Activated CD4-positive, CD25-positive, alpha-beta regulatory T cell (primary cell): ENCODE measurements at regions not wholly inside any gene's neighbourhood (a gene's known extent, or its start where the extent isn't known, plus 50 kb on each side); places are given as distances from the start of the nearest gene placed in this dataset.

ENCODE experiments used
- DNase-seq, 4 experiments: peaks; one replicate each; lab custom pipeline; 2025; lab: John Stamatoyannopoulos, UW

- no peak for DNase-seq
Observed at GRCh38 chr5:98564836-98565235, 208.6 kb upstream of the RGMB start.

DNA sequence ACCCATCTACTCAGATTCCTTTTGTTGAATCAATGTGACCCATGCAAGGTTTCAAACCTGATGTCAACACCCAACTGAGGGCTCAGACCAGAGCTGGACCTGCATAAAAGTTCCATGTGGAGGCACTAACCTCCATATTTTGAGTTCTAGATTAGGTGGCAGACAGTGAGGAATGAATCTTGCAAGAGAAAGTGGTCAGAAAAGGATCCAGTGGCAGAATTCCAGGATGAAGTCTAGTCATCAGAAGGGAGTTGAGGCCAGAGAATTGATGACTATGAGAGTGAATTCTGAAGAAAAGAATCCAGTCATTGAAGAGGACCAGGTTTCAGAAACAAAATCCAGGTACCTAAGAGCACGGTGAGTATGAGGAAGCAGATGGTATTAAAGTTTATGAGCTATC is 205.1 kb upstream of the RGMB start:
- no peak for DNase-seq

GRCh38 chr5:98569288-98569687 is 204.2 kb upstream of the RGMB start:
- no peak for DNase-seq

GRCh38 chr5:98570010-98570409 is 203.5 kb upstream of the RGMB start:
- DNase-seq: no peak

DNA sequence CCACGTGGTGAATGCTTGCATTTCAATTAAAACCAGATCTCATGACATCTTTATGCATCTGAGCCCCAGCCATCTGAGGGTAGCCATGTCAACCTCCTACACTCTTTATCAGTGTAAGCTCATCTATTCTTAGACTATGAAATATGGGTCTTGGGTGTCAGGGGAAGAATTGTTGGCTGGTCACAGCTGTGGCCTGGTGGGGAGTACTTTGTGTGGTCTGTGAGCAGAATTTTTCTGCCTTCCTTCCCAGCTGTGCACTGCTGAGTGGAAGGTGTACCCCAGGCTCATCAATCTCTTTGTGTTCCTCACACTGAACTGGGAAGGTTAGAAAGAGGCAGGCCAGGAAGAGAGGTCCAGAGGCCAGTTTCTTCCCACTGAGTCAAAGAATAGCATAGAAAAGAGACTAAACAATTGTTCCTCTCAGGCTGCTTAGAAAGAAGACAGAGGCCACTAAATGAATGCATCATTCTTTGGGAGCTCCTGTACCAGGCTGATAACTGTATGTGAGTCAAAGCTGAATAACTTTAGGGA is 202.7 kb upstream of the RGMB start:
- no peak for DNase-seq

DNA sequence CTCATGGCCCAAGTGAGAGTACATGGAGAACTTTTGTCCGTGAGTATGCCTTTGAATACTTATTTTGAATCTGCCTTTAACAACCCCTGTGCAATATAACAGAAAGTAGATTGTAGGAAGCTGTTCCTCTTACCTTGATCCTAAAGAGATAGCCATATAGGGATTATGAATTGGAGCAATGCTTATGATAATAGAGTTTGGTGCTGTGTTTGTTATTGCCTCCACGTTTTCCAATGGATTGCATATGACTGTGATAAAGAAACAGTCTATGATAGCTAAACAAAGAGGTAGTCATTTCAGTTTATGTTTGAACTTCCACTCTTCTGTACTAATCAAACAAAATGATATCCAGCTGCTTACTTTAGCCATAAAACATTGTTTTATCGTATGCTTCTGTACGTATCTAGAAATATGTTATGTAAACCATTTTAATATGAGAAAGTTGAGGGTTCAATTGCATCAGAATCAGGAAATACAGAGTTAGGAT is 199.6 kb upstream of the RGMB start:
- no peak for DNase-seq

- DNase-seq: no peak
Observed at GRCh38 chr5:98576275-98576674, 197.2 kb upstream of the RGMB start.

DNA sequence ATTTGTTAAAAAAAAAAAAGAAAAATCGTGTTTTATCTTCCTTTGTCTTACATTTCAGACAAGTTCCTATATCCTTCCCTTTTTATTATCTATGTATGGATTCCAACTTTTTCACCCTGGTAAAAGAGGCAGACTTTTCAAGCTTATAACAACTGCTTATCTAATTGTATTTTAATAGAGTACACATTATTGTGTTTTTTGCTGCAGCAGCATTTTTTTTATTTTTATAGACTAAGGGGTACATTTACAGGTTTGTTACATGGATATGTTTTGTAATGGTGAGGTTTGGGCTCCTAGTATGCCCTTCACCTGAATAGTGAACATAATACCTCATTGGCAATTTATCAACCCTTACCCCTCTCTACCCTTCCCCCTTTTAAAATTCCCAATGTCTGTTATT is 195.0 kb upstream of the RGMB start:
- no peak for DNase-seq

DNA sequence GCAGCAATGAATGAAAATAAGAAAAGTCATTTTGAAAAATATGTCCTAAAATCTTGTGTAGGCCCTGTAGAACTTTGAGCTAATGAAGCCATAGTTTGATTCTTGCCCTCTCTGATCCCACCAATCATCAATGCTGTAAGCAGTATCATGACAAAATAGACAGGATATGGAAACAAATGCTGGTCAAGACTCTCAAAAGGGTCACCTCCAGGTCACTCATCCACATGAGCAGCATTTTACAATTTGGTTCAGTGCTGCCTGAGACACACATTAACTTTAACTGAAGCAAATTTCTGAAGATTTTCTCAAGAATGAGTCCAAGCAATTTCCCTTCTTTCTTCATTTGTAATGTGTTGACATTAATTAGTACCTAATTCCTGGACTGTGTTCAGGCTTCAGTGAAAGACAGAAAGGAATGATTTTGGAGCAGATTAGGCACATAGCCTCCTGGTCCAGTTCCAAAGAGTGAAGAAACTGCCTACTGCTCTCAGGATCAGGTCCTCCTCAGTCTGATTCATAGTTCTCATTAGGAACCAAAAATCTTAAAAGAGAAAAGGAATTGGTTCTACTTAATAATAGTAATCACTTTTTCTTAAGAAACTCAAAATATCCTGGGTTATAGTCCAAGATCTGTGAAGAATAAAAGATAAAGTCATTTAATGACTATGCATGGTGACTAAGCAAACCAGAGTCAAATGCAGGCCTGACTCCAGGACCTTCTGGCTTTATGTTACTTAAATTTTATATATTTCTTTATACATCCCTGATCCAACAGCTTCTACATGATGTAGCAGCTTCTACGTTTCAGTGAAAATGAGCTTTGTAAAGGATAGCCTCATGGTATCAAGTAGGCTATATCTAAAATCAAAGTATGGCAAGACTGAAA is 192.1 kb upstream of the RGMB start:
- DNase-seq: no peak

DNA sequence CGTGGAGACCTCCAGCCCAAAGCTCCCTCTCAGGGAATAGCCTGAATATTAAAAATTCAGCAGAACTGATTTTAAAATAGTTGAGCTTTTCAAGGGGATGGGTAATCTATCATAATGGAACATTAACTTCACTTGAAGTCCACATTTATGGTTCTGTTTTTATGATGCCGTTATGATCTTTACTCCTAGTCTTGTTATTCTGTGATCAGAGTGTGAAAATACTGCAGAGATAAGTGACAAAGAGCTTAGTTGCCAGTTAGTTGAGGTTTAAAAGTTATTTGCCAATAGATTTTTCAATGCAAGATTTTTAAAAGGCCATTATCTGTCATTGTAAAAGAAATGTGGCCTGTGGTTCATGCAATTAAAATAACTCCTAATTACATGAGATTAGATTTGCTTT is 189.9 kb upstream of the RGMB start:
- DNase-seq: no peak

DNA sequence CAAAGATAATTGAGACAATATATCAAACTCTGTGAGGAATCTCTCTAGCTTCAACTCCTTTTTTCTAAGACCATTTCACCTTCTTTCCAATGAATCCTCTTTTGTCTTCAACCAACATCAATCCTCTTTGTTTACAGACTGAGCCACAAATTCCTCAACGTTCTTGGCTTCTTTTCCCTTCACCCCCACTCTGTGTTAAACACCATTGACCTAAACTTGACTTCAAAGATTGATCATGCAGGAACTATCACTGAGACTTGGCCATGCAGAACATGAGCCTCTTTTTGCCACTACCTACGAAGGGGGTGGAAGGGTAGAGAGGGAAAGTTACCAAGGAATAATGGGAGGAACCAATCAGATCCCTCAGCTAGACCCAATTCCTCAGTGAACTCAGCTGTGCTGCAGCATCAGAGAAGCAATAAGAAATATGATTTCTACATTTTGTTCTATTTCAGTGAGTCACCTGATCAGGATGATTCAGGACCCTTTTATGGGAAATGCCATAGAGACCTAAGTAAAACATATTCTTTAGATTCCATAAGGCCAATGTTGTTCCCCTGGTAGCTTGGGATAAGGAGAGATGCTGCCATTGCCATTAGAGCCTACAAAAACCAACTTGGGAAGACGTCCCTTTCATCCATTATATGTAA is 187.7 kb upstream of the RGMB start:
- DNase-seq: no peak

- no peak for DNase-seq
Observed at GRCh38 chr5:98586581-98586980, 186.9 kb upstream of the RGMB start.

GRCh38 chr5:98587166-98587565 is 186.3 kb upstream of the RGMB start:
- no peak for DNase-seq

DNA sequence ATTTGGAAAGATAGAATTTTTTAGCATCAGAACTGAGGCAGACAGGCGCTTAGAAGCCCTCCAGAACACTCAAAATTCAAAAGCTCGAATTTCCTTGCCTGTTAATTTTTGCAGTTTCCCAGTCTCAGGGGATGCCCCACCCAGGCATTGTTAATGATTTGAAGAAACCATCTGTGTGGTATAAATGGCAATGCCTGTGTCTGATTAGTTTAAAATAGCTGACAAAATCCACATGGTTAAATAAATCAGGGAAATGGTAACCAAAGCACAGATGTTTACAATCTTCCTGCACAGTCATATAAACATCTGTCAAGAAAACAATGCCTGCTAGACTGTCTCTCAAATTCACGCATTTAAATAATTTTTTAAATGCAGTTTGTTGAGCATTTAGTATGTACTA is 185.2 kb upstream of the RGMB start:
- no peak for DNase-seq

DNA sequence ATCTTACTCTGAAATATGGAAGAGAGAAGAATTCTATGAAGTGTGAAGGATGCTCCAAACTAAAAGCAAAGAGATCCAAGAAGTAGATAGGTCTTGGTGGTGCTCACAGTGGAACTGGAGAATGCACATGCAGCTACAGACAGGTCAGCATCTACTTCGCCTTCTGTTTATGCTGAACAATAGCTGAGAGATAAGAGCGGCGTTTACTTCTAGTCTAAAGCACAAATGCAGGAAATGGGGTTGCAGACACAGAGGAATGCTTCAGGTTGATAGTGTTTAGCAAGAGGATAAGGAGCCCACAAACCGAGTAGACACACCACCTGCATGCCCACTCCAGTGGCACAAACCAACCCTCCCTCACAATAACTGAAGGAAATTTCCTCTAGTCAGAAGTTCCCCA is 180.0 kb upstream of the RGMB start:
- no peak for DNase-seq

DNA sequence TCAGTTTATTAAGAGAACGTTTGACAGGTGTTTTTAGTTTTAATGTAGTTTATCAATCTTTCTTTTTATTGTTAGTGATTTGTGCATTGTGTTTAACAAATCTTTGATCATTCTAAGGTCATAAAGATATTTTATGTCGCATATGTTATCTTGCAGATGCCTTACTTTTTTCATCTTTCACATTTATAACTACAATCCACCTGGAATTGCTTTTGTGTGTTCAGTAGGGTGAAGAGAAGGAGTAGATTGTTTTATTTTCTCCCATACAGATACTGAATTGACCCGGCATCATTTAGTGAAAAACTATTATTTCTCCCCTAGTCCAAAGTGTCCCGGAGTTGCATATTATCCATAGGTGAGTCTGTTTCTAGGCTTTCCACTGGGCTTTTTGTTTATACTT is 179.4 kb upstream of the RGMB start:
- DNase-seq: no peak

GRCh38 chr5:98599016-98599415 is 174.4 kb upstream of the RGMB start:
- no peak for DNase-seq

- no peak for DNase-seq
Observed at GRCh38 chr5:98602534-98603112, 170.8 kb upstream of the RGMB start.

DNA sequence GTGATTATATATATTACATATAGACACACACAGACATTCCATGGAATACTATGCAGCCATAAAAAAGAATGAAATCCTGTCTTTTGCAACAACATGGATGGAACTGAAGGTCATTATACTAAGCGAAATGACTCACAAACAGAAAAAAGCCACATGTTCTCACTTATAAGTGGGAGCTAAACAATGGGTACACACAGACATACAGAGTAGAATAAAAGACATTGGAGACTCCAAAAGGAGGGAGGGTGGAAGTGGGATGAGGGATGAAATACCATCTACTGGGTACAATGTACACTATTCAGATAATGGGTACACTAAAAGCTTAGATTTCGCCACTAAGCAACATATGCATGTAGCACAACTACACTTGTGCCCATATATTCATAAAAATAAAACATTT is 170.0 kb upstream of the RGMB start:
- DNase-seq: no peak

DNA sequence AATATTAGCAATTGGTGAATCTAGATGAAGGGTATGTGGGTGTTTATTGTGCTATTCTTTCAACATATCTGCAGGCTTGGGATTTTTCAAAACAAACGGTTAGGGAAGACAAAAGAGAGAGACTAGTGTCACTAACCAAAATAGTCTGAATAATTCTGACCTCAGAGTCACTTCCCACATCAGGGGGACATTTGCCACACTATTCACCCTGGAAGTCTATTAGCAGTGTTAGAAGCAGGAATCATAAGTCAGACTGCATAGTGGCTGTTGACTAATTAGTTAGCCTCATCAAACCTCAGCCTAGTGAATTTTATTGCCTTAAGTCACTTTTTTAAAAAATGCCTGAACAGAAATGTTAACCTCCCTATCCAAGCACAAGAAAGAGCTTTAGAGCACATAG is 169.2 kb upstream of the RGMB start:
- DNase-seq: no peak

DNA sequence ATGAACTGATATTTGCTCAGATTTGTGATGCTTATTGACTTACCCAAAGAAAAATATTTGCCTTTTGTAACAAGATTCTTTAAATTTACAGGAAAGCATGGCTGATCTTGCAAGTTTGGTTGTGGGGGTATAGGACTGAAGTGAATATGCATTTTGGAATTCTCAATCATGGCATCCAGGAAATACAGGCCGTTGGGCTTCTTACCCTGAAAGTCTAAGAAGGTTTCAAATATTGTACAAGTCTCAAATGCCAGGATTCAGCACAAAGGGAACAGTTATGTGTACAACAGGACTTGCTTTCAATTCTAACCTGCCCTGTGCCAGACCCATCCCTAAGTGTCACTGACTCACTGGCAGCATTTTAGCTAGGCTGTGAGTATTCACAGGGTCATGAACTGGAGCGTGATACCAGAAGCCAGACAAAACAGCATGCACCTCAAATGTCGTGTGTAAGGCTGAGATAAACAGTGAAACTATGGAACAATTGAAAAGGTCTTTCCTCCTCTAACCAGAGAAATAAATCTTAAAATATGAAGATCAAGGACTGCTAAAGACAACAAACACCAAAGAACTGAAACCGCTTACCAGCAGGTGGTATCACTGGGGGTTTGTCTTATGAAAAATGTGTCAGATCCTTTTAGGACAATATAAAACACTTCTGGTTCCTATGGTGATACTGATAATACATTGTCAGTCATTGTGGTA is 168.6 kb upstream of the RGMB start:
- DNase-seq: no peak

DNA sequence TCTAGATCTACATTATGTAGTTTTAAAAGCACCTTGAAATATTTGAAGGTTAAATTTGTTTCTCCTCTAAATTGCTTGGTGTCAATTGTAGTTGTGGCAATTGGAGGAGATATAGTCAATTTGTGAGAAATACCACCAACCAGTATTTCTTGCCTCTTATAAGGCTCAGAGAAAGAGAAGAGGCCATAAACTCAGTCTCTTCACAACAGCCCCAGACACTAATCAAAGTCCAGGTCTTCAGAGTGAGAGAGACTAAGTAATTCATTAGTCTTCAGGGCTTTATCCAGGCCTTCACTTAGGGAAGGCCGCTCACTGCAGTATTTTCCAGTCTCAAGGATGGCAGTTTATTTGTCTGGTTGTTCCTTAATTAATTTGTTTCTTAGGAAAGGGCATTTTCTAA is 168.0 kb upstream of the RGMB start:
- DNase-seq: no peak
